ENCODE measurements at regions not wholly inside any gene's neighbourhood (a gene's known extent, or its start where the extent isn't known, plus 50 kb on each side); places are given as distances from the start of the nearest gene placed in this dataset.

DNA sequence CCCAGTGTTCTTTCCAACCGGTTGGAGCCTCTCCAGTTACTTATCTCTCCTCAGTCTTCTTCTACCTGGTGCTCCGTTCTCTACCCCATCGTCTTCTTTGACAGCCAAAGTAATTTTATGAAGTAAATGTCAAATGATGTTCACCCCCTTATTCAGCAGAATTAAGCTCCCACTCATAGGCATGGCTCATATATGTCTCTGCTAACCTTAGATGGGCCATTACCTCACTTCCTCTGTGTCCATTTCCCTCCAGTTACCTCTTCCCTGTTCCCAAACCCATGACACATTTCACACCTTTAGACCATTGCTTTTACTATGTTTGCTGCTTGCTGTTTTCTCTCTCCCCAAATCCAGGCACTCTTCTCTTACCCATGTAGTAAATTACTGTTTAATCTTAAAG lies 607.0 kb downstream of the RNF144A start:
- H3K27me3 ChIP-seq (replicated peaks; ENCODE audit: insufficient read depth, low read depth, low read length, poor library complexity): no peaks in the 10 kb centered on the region
- ChIA-PET POLR2A (ENCODE audit: low non-redundant PET) (no interaction called here), CTCF (no interaction called here)
- H3K4me1 ChIP-seq (ENCODE audit: insufficient read depth, low read length, poor library complexity, severe bottlenecking): no peaks in the 10 kb centered on the region
- no TSS peak for BruUV-seq (replicated peaks)
- H3K27ac ChIP-seq (ENCODE audit: low read depth, low read length, poor library complexity, severe bottlenecking): no peak overlapping the region
- H3K9me3 ChIP-seq (ENCODE audit: low read depth, low read length, poor library complexity, severe bottlenecking): no peaks in the 10 kb centered on the region
- H3K36me3 ChIP-seq (ENCODE audit: insufficient read depth, low read length, poor library complexity, severe bottlenecking): no peaks in the 10 kb centered on the region
- intact Hi-C loops (cut with micrococcal nuclease; ENCODE audit: unreplicated experiment): no loop called here
- TF ChIP-seq, protein P1, sequence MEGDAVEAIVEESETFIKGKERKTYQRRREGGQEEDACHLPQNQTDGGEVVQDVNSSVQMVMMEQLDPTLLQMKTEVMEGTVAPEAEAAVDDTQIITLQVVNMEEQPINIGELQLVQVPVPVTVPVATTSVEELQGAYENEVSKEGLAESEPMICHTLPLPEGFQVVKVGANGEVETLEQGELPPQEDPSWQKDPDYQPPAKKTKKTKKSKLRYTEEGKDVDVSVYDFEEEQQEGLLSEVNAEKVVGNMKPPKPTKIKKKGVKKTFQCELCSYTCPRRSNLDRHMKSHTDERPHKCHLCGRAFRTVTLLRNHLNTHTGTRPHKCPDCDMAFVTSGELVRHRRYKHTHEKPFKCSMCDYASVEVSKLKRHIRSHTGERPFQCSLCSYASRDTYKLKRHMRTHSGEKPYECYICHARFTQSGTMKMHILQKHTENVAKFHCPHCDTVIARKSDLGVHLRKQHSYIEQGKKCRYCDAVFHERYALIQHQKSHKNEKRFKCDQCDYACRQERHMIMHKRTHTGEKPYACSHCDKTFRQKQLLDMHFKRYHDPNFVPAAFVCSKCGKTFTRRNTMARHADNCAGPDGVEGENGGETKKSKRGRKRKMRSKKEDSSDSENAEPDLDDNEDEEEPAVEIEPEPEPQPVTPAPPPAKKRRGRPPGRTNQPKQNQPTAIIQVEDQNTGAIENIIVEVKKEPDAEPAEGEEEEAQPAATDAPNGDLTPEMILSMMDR (conservative IDR thresholded peaks at IDR 0.05; ENCODE audit: low read depth, low read length): no peak
- no peak for TF ChIP-seq EZH2 (IDR thresholded peaks at IDR 0.05; ENCODE audit: borderline replicate concordance, low read depth, low read length, poor library complexity, severe bottlenecking)
- H3K4me3 ChIP-seq (ENCODE audit: low read depth, low read length, poor library complexity, severe bottlenecking): no peak overlapping the region
- no peak for DNase-seq (ENCODE audit: low spot score)

DNA sequence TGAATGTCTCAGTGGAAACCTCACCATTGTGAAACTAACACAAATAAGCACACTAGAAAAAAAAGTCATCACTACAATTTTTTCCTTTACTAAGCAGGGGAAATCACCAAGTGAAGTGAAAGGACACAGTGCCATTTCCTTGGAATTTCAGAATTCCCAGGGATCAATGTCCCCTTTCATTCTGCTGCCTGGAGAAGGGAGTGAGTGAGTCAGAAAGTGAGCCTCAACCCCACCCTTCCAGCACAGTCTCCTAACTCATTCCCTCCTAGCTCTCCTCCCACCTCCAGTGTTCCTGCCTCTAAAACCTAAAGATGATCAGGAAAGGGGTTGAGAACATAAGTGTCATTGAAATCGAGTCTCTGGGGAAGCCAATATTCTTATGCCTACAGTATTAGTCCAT lies 608.5 kb downstream of the RNF144A start:
- ChIA-PET CTCF (no interaction called here), POLR2A (ENCODE audit: low non-redundant PET) (no interaction called here)
- Histone ChIP-seq H3K36me3 (ENCODE audit: insufficient read depth, low read length, poor library complexity, severe bottlenecking) (no peaks in the 10 kb centered on the region), H3K4me3 (ENCODE audit: low read depth, low read length, poor library complexity, severe bottlenecking) (no peak overlapping the region), H3K9me3 (ENCODE audit: low read depth, low read length, poor library complexity, severe bottlenecking) (peaks cover 6% of the 10 kb centered on the region), H3K4me1 (ENCODE audit: insufficient read depth, low read length, poor library complexity, severe bottlenecking) (no peaks in the 10 kb centered on the region), H3K27ac (ENCODE audit: low read depth, low read length, poor library complexity, severe bottlenecking) (no peak overlapping the region), H3K27me3 (replicated peaks; ENCODE audit: insufficient read depth, low read depth, low read length, poor library complexity) (no peaks in the 10 kb centered on the region)
- TF ChIP-seq, protein P1 (conservative IDR thresholded peaks at IDR 0.05; ENCODE audit: low read depth, low read length): no peak
- no peak for TF ChIP-seq EZH2 (IDR thresholded peaks at IDR 0.05; ENCODE audit: borderline replicate concordance, low read depth, low read length, poor library complexity, severe bottlenecking)
- BruUV-seq (replicated peaks): no TSS peak
- intact Hi-C loops (cut with micrococcal nuclease; ENCODE audit: unreplicated experiment): no loop called here
- no peak for DNase-seq (ENCODE audit: low spot score)

DNA sequence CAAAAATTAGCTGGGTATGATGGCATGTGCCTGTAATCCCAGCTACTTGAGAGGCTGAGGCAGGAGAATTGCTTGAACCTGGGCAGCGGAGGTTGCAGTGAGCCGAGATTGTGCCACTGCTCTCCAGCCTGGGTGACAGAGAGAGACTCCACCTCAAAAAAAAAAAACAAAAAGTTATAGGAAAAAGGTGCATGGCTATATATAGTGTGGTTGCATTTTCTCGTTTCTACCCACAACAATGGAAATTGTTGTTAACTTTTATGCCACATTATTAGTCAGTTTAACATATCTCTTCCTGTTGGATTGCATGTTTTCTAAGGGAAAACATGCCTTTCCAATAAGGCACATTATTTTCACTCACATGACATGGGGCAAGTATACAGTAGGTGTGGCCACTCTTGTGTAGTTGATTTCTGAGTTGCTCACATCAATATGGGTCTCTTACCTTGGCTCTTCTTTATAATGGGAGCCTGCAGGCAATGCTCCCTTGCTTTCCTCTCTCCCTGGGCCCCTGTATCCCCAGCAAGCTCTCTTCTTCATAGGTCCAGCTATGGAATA lies 610.0 kb downstream of the RNF144A start:
- H3K27ac ChIP-seq (ENCODE audit: low read depth, low read length, poor library complexity, severe bottlenecking): no peak overlapping the region
- H3K9me3 ChIP-seq (ENCODE audit: low read depth, low read length, poor library complexity, severe bottlenecking): peaks cover 11% of the 10 kb centered on the region
- POLR2A ChIA-PET (ENCODE audit: low non-redundant PET): no interaction called here
- intact Hi-C loops (cut with micrococcal nuclease; ENCODE audit: unreplicated experiment): no loop called here
- no TSS peak for BruUV-seq (replicated peaks)
- no peaks in the 10 kb centered on the region for H3K27me3 ChIP-seq (replicated peaks; ENCODE audit: insufficient read depth, low read depth, low read length, poor library complexity)
- no peak overlapping the region for H3K4me3 ChIP-seq (ENCODE audit: low read depth, low read length, poor library complexity, severe bottlenecking)
- TF ChIP-seq, protein P1 (conservative IDR thresholded peaks at IDR 0.05; ENCODE audit: low read depth, low read length): no peak
- no peak for TF ChIP-seq EZH2 (IDR thresholded peaks at IDR 0.05; ENCODE audit: borderline replicate concordance, low read depth, low read length, poor library complexity, severe bottlenecking)
- no peak for DNase-seq (ENCODE audit: low spot score)
- CTCF ChIA-PET: no interaction called here
- no peaks in the 10 kb centered on the region for H3K4me1 ChIP-seq (ENCODE audit: insufficient read depth, low read length, poor library complexity, severe bottlenecking)
- H3K36me3 ChIP-seq (ENCODE audit: insufficient read depth, low read length, poor library complexity, severe bottlenecking): no peaks in the 10 kb centered on the region
